NT2/D1 (cell line): ENCODE measurements at regions not wholly inside any gene's neighbourhood (a gene's known extent, or its start where the extent isn't known, plus 50 kb on each side); places are given as distances from the start of the nearest gene placed in this dataset.

Experiments
- SUZ12 ChIP-seq: IDR thresholded peaks from 2 replicates; pipeline ENCODE4 v1.6.1; 2011; ENCODE audit not compliant: insufficient read length, insufficient read depth; ENCODE audit errors: extremely low read depth
- YY1 ChIP-seq: IDR thresholded peaks from 2 replicates; pipeline ENCODE4 v1.6.1; 2011; ENCODE audit not compliant: insufficient read length, insufficient read depth
- ZNF274 ChIP-seq: IDR thresholded peaks from 2 replicates; pipeline ENCODE4 v1.6.1; 2011; ENCODE audit warnings: mild to moderate bottlenecking, low read depth, low read length

DNA sequence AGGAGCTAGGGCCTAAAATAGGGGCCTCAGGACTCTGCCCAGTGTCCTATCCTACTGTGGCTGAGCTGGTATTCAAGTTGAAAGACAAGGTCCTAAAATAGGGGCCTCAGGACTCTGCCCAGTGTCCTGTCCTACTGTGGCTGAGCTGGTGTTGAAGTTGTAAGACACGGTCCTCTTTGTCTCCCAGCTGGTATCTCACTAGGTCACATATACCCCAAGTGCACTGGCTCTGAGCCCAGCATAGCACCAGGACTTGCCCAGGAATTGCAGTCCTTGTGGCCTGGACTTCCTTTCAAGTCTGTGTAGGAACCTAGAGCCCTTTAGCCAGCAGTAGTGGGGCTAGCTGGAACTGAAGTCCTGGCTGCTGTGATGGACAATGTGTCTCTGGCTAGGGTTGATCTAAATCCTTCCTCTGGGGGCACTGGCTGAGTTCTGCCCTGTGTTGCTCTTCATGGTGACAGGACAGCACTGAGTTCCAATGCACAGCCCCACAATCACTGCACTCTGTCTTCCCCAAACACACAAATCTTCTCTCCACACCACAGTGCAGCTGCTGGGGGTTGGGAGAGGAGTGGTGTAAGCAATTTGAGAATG is 260.5 kb downstream of the HAPSTR1 start:
- TF ChIP-seq SUZ12 (no peak), YY1 (no peak), ZNF274 (no peak)
